ENCODE measurements at regions not wholly inside any gene's neighbourhood (a gene's known extent, or its start where the extent isn't known, plus 50 kb on each side); places are given as distances from the start of the nearest gene placed in this dataset.

DNA sequence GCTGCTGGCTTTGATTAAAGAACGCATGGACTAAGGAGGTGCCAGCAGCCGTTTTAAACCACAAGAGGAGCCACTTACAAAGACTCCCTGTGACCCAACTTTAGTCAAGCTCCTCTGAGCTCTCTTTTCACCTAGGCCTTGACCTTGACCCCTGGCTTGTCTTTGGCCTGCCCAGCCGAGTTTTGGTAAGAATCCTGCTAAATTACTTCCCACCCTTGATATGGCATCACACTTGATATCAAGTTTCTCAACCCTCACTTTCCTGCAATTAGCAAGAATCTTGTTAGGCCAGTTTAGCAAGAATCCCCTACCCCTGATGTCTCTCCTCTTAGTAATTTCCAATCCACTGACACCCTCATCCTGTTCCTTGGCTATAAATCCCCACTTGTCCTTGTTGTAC lies 232.8 kb upstream of the SALL1 start:
- intact Hi-C loops (cut with micrococcal nuclease; ENCODE audit: unreplicated experiment) (no loop called here), in situ Hi-C loops (cut with HindIII; ENCODE audit: extremely low pct_ligation_motif_present, low pct_unique_long_range_greater_than_20kb) (loop anchor here (10.0 kb wide), 1 partner anchor 591 kb away; no protein-coding TSS in a partner anchor)
- no peaks in the 10 kb centered on the region for H4K20me1 ChIP-seq (ENCODE audit: insufficient read depth, low read length)
- CTCF ChIA-PET (ENCODE audit: low intra/inter-chr PET ratio, low total read pairs) = no interaction called here
- no peaks in the 10 kb centered on the region for H3K79me2 ChIP-seq (ENCODE audit: insufficient read depth, low read length)
- H2AFZ ChIP-seq (ENCODE audit: low read length) = no peak overlapping the region
- FAIRE-seq (no peak), DNase-seq (ENCODE audit: low spot score) (no peak), ATAC-seq (no peak)
- 18% methylated on average over 3 of the region's 3 CpGs for WGBS (ENCODE audit: low lambda C conversion rate)
- POLR2A ChIA-PET = no interaction called here
- H3K4me1 ChIP-seq (ENCODE audit: insufficient read depth, low read length) = no peaks in the 10 kb centered on the region
- BruUV-seq (replicated peaks) = no TSS peak
- H3K27me3 ChIP-seq (ENCODE audit: control insufficient read depth in 1 of 2, insufficient read depth in 2 of 2, low read length in 2 of 2) = no peaks in the 10 kb centered on the region
- no peaks in the 10 kb centered on the region for H3K9me3 ChIP-seq (ENCODE audit: low read length)
- H3K4me2 ChIP-seq (ENCODE audit: low read depth, low read length) = no peak overlapping the region
- H3K36me3 ChIP-seq (replicated peaks in 1 of 2; ENCODE audit: control insufficient read depth in 1 of 2, insufficient read depth in 2 of 2, low read length in 2 of 2) = no peaks in the 10 kb centered on the region
- no peak overlapping the region for H3K9ac ChIP-seq (ENCODE audit: insufficient read depth, low read depth, low read length)
- no peak overlapping the region for H3K27ac ChIP-seq (ENCODE audit: extremely low read length, insufficient read depth, low read length)
- H3K4me3 ChIP-seq (replicated peaks in 1 of 3; ENCODE audit: insufficient read depth in 1 of 3, low read depth in 2 of 3, low read length in 3 of 3) = no peak overlapping the region
- TF ChIP-seq, protein P1, sequence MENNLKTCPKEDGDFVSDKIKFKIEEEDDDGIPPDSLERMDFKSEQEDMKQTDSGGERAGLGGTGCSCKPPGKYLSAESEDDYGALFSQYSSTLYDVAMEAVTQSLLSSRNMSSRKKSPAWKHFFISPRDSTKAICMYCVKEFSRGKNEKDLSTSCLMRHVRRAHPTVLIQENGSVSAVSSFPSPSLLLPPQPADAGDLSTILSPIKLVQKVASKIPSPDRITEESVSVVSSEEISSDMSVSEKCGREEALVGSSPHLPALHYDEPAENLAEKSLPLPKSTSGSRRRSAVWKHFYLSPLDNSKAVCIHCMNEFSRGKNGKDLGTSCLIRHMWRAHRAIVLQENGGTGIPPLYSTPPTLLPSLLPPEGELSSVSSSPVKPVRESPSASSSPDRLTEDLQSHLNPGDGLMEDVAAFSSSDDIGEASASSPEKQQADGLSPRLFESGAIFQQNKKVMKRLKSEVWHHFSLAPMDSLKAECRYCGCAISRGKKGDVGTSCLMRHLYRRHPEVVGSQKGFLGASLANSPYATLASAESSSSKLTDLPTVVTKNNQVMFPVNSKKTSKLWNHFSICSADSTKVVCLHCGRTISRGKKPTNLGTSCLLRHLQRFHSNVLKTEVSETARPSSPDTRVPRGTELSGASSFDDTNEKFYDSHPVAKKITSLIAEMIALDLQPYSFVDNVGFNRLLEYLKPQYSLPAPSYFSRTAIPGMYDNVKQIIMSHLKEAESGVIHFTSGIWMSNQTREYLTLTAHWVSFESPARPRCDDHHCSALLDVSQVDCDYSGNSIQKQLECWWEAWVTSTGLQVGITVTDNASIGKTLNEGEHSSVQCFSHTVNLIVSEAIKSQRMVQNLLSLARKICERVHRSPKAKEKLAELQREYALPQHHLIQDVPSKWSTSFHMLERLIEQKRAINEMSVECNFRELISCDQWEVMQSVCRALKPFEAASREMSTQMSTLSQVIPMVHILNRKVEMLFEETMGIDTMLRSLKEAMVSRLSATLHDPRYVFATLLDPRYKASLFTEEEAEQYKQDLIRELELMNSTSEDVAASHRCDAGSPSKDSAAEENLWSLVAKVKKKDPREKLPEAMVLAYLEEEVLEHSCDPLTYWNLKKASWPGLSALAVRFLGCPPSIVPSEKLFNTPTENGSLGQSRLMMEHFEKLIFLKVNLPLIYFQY (CRISPR knock-in tag; IDR thresholded peaks at IDR 0.05; ENCODE audit: borderline replicate concordance) = no peak
- TF ChIP-seq ZNF543 (CRISPR knock-in tag; IDR thresholded peaks at IDR 0.05) (no peak), ZNF547 (CRISPR knock-in tag; IDR thresholded peaks at IDR 0.05) (no peak), NR2F6 (IDR thresholded peaks at IDR 0.05) (no peak), NR2F6 (CRISPR knock-in tag; IDR thresholded peaks at IDR 0.05) (no peak), ZNF674 (CRISPR knock-in tag; IDR thresholded peaks at IDR 0.05; ENCODE audit: low read depth) (no peak), ZNF136 (CRISPR knock-in tag; IDR thresholded peaks at IDR 0.05; ENCODE audit: low read depth) (no peak), ZNF672 (CRISPR knock-in tag; IDR thresholded peaks at IDR 0.05) (no peak), PLRG1 (conservative IDR thresholded peaks at IDR 0.05) (no peak)
- TF ChIP-seq, protein P2, sequence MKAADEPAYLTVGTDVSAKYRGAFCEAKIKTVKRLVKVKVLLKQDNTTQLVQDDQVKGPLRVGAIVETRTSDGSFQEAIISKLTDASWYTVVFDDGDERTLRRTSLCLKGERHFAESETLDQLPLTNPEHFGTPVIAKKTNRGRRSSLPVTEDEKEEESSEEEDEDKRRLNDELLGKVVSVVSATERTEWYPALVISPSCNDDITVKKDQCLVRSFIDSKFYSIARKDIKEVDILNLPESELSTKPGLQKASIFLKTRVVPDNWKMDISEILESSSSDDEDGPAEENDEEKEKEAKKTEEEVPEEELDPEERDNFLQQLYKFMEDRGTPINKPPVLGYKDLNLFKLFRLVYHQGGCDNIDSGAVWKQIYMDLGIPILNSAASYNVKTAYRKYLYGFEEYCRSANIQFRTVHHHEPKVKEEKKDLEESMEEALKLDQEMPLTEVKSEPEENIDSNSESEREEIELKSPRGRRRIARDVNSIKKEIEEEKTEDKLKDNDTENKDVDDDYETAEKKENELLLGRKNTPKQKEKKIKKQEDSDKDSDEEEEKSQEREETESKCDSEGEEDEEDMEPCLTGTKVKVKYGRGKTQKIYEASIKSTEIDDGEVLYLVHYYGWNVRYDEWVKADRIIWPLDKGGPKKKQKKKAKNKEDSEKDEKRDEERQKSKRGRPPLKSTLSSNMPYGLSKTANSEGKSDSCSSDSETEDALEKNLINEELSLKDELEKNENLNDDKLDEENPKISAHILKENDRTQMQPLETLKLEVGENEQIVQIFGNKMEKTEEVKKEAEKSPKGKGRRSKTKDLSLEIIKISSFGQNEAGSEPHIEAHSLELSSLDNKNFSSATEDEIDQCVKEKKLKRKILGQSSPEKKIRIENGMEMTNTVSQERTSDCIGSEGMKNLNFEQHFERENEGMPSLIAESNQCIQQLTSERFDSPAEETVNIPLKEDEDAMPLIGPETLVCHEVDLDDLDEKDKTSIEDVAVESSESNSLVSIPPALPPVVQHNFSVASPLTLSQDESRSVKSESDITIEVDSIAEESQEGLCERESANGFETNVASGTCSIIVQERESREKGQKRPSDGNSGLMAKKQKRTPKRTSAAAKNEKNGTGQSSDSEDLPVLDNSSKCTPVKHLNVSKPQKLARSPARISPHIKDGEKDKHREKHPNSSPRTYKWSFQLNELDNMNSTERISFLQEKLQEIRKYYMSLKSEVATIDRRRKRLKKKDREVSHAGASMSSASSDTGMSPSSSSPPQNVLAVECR (CRISPR knock-in tag; IDR thresholded peaks at IDR 0.05; ENCODE audit: borderline replicate concordance) = no peak
- TF ChIP-seq, protein P3, sequence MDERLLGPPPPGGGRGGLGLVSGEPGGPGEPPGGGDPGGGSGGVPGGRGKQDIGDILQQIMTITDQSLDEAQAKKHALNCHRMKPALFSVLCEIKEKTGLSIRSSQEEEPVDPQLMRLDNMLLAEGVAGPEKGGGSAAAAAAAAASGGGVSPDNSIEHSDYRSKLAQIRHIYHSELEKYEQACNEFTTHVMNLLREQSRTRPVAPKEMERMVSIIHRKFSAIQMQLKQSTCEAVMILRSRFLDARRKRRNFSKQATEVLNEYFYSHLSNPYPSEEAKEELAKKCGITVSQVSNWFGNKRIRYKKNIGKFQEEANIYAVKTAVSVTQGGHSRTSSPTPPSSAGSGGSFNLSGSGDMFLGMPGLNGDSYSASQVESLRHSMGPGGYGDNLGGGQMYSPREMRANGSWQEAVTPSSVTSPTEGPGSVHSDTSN (CRISPR knock-in tag; IDR thresholded peaks at IDR 0.05) = no peak
- TF ChIP-seq, protein P4, sequence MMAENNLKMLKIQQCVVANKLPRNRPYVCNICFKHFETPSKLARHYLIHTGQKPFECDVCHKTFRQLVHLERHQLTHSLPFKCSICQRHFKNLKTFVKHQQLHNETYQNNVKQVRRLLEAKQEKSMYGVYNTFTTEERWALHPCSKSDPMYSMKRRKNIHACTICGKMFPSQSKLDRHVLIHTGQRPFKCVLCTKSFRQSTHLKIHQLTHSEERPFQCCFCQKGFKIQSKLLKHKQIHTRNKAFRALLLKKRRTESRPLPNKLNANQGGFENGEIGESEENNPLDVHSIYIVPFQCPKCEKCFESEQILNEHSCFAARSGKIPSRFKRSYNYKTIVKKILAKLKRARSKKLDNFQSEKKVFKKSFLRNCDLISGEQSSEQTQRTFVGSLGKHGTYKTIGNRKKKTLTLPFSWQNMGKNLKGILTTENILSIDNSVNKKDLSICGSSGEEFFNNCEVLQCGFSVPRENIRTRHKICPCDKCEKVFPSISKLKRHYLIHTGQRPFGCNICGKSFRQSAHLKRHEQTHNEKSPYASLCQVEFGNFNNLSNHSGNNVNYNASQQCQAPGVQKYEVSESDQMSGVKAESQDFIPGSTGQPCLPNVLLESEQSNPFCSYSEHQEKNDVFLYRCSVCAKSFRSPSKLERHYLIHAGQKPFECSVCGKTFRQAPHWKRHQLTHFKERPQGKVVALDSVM (CRISPR knock-in tag; IDR thresholded peaks at IDR 0.05) = no peak
- TF ChIP-seq, protein P5, sequence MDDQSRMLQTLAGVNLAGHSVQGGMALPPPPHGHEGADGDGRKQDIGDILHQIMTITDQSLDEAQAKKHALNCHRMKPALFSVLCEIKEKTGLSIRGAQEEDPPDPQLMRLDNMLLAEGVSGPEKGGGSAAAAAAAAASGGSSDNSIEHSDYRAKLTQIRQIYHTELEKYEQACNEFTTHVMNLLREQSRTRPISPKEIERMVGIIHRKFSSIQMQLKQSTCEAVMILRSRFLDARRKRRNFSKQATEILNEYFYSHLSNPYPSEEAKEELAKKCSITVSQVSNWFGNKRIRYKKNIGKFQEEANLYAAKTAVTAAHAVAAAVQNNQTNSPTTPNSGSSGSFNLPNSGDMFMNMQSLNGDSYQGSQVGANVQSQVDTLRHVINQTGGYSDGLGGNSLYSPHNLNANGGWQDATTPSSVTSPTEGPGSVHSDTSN (CRISPR knock-in tag; IDR thresholded peaks at IDR 0.05; ENCODE audit: borderline replicate concordance) = no peak
